MCF 10A (cell line): ENCODE measurements at regions not wholly inside any gene's neighbourhood (a gene's known extent, or its start where the extent isn't known, plus 50 kb on each side); places are given as distances from the start of the nearest gene placed in this dataset.

Experiments used
- BruUV-seq: library from RNA; stranded (reverse); fragments of 400-500 nt; replicated peaks from 2 replicates; lab custom pipeline; 2021; lab: Mats Ljungman, UMichigan
- CTCF ChIA-PET: fragments of 300-600 bp; sonication (Branson Sonifier 250); formaldehyde crosslinking; extraction: SDS; loops from one replicate; lab custom pipeline; 2021; ENCODE audit warnings: antibody characterized with exemption, inconsistent platforms; lab: Yijun Ruan, JAX
- POLR2A ChIA-PET: fragments of 300-600, 350-650 bp; sonication (Branson Sonifier 250); formaldehyde crosslinking; extraction: SDS; loops from one replicate; lab custom pipeline; 2020; ENCODE audit warnings: antibody characterized with exemption, inconsistent platforms; lab: Yijun Ruan, JAX
- DNase-seq: peaks from one replicate; pipeline ENCODE4 v3.0.0-alpha.2; 2018; ENCODE audit not compliant: unreplicated experiment
- H3K27ac Mint-ChIP-seq: one replicate; pipeline ENCODE4 v1.8.0; 2022; ENCODE audit warnings: mild to moderate bottlenecking, low read depth, mixed read lengths; ENCODE audit not compliant: unreplicated experiment
- H3K27me3 Mint-ChIP-seq: one replicate; pipeline ENCODE4 v1.8.0; 2022; ENCODE audit warnings: mixed read lengths; ENCODE audit not compliant: insufficient read depth, unreplicated experiment
- H3K36me3 Mint-ChIP-seq: one replicate; pipeline ENCODE4 v1.8.0; 2022; ENCODE audit warnings: mild to moderate bottlenecking, moderate library complexity, mixed read lengths; ENCODE audit not compliant: insufficient read depth, unreplicated experiment
- H3K4me1 Mint-ChIP-seq: one replicate; pipeline ENCODE4 v1.8.0; 2022; ENCODE audit warnings: mixed read lengths; ENCODE audit not compliant: insufficient read depth, unreplicated experiment
- H3K4me3 Mint-ChIP-seq: one replicate; pipeline ENCODE4 v1.8.0; 2022; ENCODE audit warnings: mild to moderate bottlenecking, moderate library complexity, mixed read lengths; ENCODE audit not compliant: unreplicated experiment
- H3K9me3 Mint-ChIP-seq: one replicate; pipeline ENCODE4 v1.8.0; 2022; ENCODE audit warnings: mixed read lengths; ENCODE audit not compliant: unreplicated experiment
- CTCF ChIP-seq: fragments of 200-600 bp; IDR thresholded peaks from one replicate; pipeline ENCODE4 v1.8.0; 2022; ENCODE audit warnings: antibody characterized with exemption, mild to moderate bottlenecking; ENCODE audit not compliant: unreplicated experiment
- intact Hi-C: fragments of 100-400 bp; cut with micrococcal nuclease; formaldehyde crosslinking; loops from 2 replicates; pipeline ENCODE4 v1.14.1; 2022

GRCh38 chr2:204234879-204235278 is 298.3 kb downstream of the ICOS start:
- no peaks in the 10 kb centered on the region for H3K27me3 Mint-ChIP-seq
- no peak overlapping the region for H3K27ac Mint-ChIP-seq
- BruUV-seq, result no TSS peak
- H3K36me3 Mint-ChIP-seq, result no peaks in the 10 kb centered on the region
- DNase-seq, result no peak
- no peaks in the 10 kb centered on the region for H3K4me1 Mint-ChIP-seq
- ChIA-PET POLR2A (no interaction called here), CTCF (interaction anchor here (0.6 to 1.1 kb wide), 2 partner anchors 18 to 25 kb away, joined by 3 to 4 read pairs; no protein-coding TSS in a partner anchor)
- no peaks in the 10 kb centered on the region for H3K9me3 Mint-ChIP-seq
- no peak overlapping the region for H3K4me3 Mint-ChIP-seq
- intact Hi-C loops, result no loop called here
- no peak for TF ChIP-seq CTCF

GRCh38 chr2:204237416-204237815 is 300.9 kb downstream of the ICOS start:
- Mint-ChIP-seq H3K9me3 (no peaks in the 10 kb centered on the region), H3K27me3 (no peaks in the 10 kb centered on the region), H3K27ac (no peak overlapping the region), H3K4me3 (no peak overlapping the region), H3K4me1 (no peaks in the 10 kb centered on the region), H3K36me3 (no peaks in the 10 kb centered on the region)
- ChIA-PET CTCF (interaction anchor here (0.7 to 0.9 kb wide), 3 partner anchors 13 to 213 kb away, joined by 3 read pairs; no protein-coding TSS in a partner anchor), POLR2A (no interaction called here)
- BruUV-seq, result no TSS peak
- intact Hi-C loops, result no loop called here
- TF ChIP-seq CTCF, result no peak
- no peak for DNase-seq

GRCh38 chr2:204239411-204240165 is 303.0 kb downstream of the ICOS start:
- H3K36me3 Mint-ChIP-seq, result no peaks in the 10 kb centered on the region
- DNase-seq, result no peak
- no peaks in the 10 kb centered on the region for H3K27me3 Mint-ChIP-seq
- BruUV-seq, result no TSS peak
- intact Hi-C loops, result no loop called here
- ChIA-PET POLR2A (interaction anchor here (0.7 to 1.0 kb wide), 2 partner anchors 13 to 52 kb away, joined by 3 read pairs; no protein-coding TSS in a partner anchor), CTCF (no interaction called here)
- no peaks in the 10 kb centered on the region for H3K9me3 Mint-ChIP-seq
- no peak overlapping the region for H3K4me3 Mint-ChIP-seq
- no peak for TF ChIP-seq CTCF
- H3K27ac Mint-ChIP-seq, result no peak overlapping the region
- H3K4me1 Mint-ChIP-seq, result no peaks in the 10 kb centered on the region

- CTCF ChIA-PET, result interaction anchor here (1.3 kb wide), 1 partner anchor 1707 kb away, joined by 5 read pairs; no protein-coding TSS in a partner anchor
- intact Hi-C loops, result no loop called here
- POLR2A ChIA-PET, result no interaction called here
- BruUV-seq, result no TSS peak
- Mint-ChIP-seq H3K9me3 (no peaks in the 10 kb centered on the region), H3K4me1 (no peaks in the 10 kb centered on the region), H3K36me3 (no peaks in the 10 kb centered on the region), H3K27ac (no peak overlapping the region), H3K4me3 (no peak overlapping the region), H3K27me3 (no peaks in the 10 kb centered on the region)
- no peak for DNase-seq
- no peak for TF ChIP-seq CTCF
These were observed 304.3 kb upstream of the PARD3B start for GRCh38 chr2:204240961-204241360.
